HEK293 (cell line): ENCODE measurements at regions not wholly inside any gene's neighbourhood (a gene's known extent, or its start where the extent isn't known, plus 50 kb on each side); places are given as distances from the start of the nearest gene placed in this dataset.

Source experiments
- CTCF ChIA-PET: fragments of 350-600 bp; formaldehyde crosslinking; extraction: SDS; loops from one replicate; lab custom pipeline; 2021; ENCODE audit warnings: antibody characterized with exemption; lab: Yijun Ruan, JAX
- POLR2A ChIA-PET: fragments of 300-600 bp; formaldehyde crosslinking; extraction: SDS; loops from one replicate; lab custom pipeline; 2020; ENCODE audit warnings: antibody characterized with exemption, inconsistent platforms; lab: Yijun Ruan, JAX
- H3K27ac ChIP-seq: fragments of 200-500 bp; sonication (Bioruptor generic); 2 replicates; pipeline ENCODE4 v1.5.1; 2014; ENCODE audit warnings: low read depth, low read length, control low read depth, inconsistent platforms; ENCODE audit errors: extremely low read depth
- H3K36me3 ChIP-seq, 2 experiments: fragments of 200-500 bp in 1 of 2; sonication (Bioruptor generic) in 1 of 2; 1 replicate in 1 of 2; 2 replicates in 1 of 2; pipeline ENCODE4 v1.5.1; 2014 to 2017; ENCODE audit warnings: inconsistent platforms in 2 of 2, low read length in 2 of 2; ENCODE audit not compliant: control insufficient read depth in 2 of 2, insufficient read depth in 1 of 2
- H3K4me1 ChIP-seq: fragments of 200-500 bp; sonication (Bioruptor generic); 2 replicates; pipeline ENCODE4 v1.5.1; 2014; ENCODE audit warnings: mild to moderate bottlenecking, low read length, inconsistent platforms; ENCODE audit not compliant: control insufficient read depth, insufficient read depth
- H3K4me3 ChIP-seq: 2 replicates; pipeline ENCODE4 v1.5.1; 2011; ENCODE audit warnings: low read depth, mild to moderate bottlenecking, control low read depth, low read length, moderate library complexity
- H3K9me3 ChIP-seq: fragments of 200-500 bp; sonication (Bioruptor generic); 2 replicates; pipeline ENCODE4 v1.5.1; 2014; ENCODE audit warnings: low read depth, low read length, inconsistent platforms; ENCODE audit not compliant: control insufficient read depth, insufficient read depth
- EGR2 ChIP-seq: fragments of 450-650 bp; formaldehyde crosslinking; IDR thresholded peaks from 2 replicates; pipeline ENCODE4 v1.5.1; 2016; ENCODE audit warnings: low read depth, missing biosample characterization, missing genetic modification characterization
- HOXD13 ChIP-seq: sonication (generic); formaldehyde crosslinking; IDR thresholded peaks from 2 replicates; pipeline ENCODE4 v1.8.0; 2022; ENCODE audit warnings: missing genetic modification reagents, borderline replicate concordance
- IKZF3 ChIP-seq: fragments of 450-650 bp; IDR thresholded peaks from 2 replicates; pipeline ENCODE4 v1.5.0; 2018; ENCODE audit warnings: missing biosample characterization, mild to moderate bottlenecking, missing genetic modification characterization, moderate library complexity
- KLF7 ChIP-seq: fragments of 450-650 bp; formaldehyde crosslinking; IDR thresholded peaks from 2 replicates; pipeline ENCODE4 v1.5.1; 2016; ENCODE audit warnings: missing biosample characterization, missing genetic modification characterization, borderline replicate concordance
- PRDM1 ChIP-seq: fragments of 450-650 bp; formaldehyde crosslinking; IDR thresholded peaks from 2 replicates; pipeline ENCODE4; 2016; ENCODE audit warnings: missing biosample characterization, missing genetic modification characterization
- ZBTB21 ChIP-seq: fragments of 450-650 bp; formaldehyde crosslinking; IDR thresholded peaks from 2 replicates; pipeline ENCODE4 v1.5.1; 2017; ENCODE audit warnings: missing biosample characterization, missing genetic modification characterization
- ZNF140 ChIP-seq: fragments of 450-650 bp; formaldehyde crosslinking; IDR thresholded peaks from 2 replicates; pipeline ENCODE4 v1.5.1; 2016; ENCODE audit warnings: missing biosample characterization, missing genetic modification characterization
- ZNF202 ChIP-seq: fragments of 450-650 bp; formaldehyde crosslinking; IDR thresholded peaks from 2 replicates; pipeline ENCODE4 v1.5.1; 2016; ENCODE audit warnings: missing biosample characterization, missing genetic modification characterization, borderline replicate concordance
- ZNF214 ChIP-seq: fragments of 450-650 bp; formaldehyde crosslinking; IDR thresholded peaks from 2 replicates; pipeline ENCODE4 v1.5.1; 2017; ENCODE audit warnings: missing biosample characterization, mild to moderate bottlenecking, missing genetic modification characterization, borderline replicate concordance
- ZNF23 ChIP-seq: fragments of 450-650 bp; formaldehyde crosslinking; IDR thresholded peaks from 2 replicates; pipeline ENCODE4 v1.5.1; 2016; ENCODE audit warnings: missing biosample characterization, missing genetic modification characterization, borderline replicate concordance
- ZNF280D ChIP-seq: fragments of 450-650 bp; formaldehyde crosslinking; IDR thresholded peaks from 2 replicates; pipeline ENCODE4 v1.5.1; 2016; ENCODE audit warnings: missing biosample characterization, missing genetic modification characterization
- ZNF423 ChIP-seq: fragments of 450-650 bp; formaldehyde crosslinking; IDR thresholded peaks from 2 replicates; pipeline ENCODE4 v1.5.1; 2016; ENCODE audit warnings: missing biosample characterization, missing genetic modification characterization
- ZNF510 ChIP-seq: fragments of 450-650 bp; formaldehyde crosslinking; IDR thresholded peaks from 2 replicates; pipeline ENCODE4 v1.5.1; 2018; ENCODE audit warnings: mild to moderate bottlenecking, missing genetic modification characterization, missing biosample characterization; ENCODE audit not compliant: insufficient replicate concordance
- ZNF514 ChIP-seq: fragments of 450-650 bp; formaldehyde crosslinking; IDR thresholded peaks from 2 replicates; pipeline ENCODE4 v1.5.1; 2016; ENCODE audit warnings: missing biosample characterization, missing genetic modification characterization
- ZNF521 ChIP-seq: fragments of 450-650 bp; formaldehyde crosslinking; IDR thresholded peaks from 2 replicates; pipeline ENCODE4 v1.5.1; 2017; ENCODE audit warnings: missing biosample characterization, mild to moderate bottlenecking, missing genetic modification characterization
- ZNF555 ChIP-seq: fragments of 450-650 bp; formaldehyde crosslinking; conservative IDR thresholded peaks from 2 replicates; pipeline ENCODE4 v1.5.1; 2017; ENCODE audit warnings: missing biosample characterization, mild to moderate bottlenecking, missing genetic modification characterization, inconsistent platforms
- ZNF654 ChIP-seq: fragments of 450-650 bp; formaldehyde crosslinking; IDR thresholded peaks from 2 replicates; pipeline ENCODE4 v1.5.1; 2016; ENCODE audit warnings: low read depth, missing biosample characterization, missing genetic modification characterization
- ZNF677 ChIP-seq: fragments of 450-650 bp; IDR thresholded peaks from 2 replicates; pipeline ENCODE4 v1.5.0; 2018; ENCODE audit warnings: missing biosample characterization, mild to moderate bottlenecking, missing genetic modification characterization, moderate library complexity
- ZNF776 ChIP-seq: fragments of 450-650 bp; formaldehyde crosslinking; IDR thresholded peaks from 2 replicates; pipeline ENCODE4 v1.5.0; 2017; ENCODE audit warnings: missing biosample characterization, missing genetic modification characterization, borderline replicate concordance
- TF ChIP-seq, protein P1 (sequence below): fragments of 450-650 bp; formaldehyde crosslinking; optimal IDR thresholded peaks from 2 replicates; pipeline ENCODE3; 2016; ENCODE audit warnings: missing biosample characterization, mild to moderate bottlenecking, missing genetic modification characterization
- TF ChIP-seq, protein P2 (sequence below): fragments of 450-650 bp; formaldehyde crosslinking; IDR thresholded peaks from 2 replicates; pipeline ENCODE4 v1.5.1; 2017; ENCODE audit warnings: missing biosample characterization, missing genetic modification characterization

GRCh38 chr2:236904389-236905263 lies 181.1 kb upstream of the COPS8 start (continued):
- no peak for TF ChIP-seq ZNF280D (tag by site-specific recombination)
- no peak for TF ChIP-seq ZNF202
- no peak for TF ChIP-seq ZNF214 (tag by site-specific recombination)

- CTCF ChIA-PET: no interaction called here
- no peaks in the 10 kb centered on the region for H3K9me3 ChIP-seq
- no peak overlapping the region for H3K27ac ChIP-seq
- H3K36me3 ChIP-seq: no peaks in the 10 kb centered on the region
- no peaks in the 10 kb centered on the region for H3K4me1 ChIP-seq
- TF ChIP-seq ZNF776 (tag by site-specific recombination) (no peak), ZNF23 (tag by site-specific recombination) (no peak), PRDM1 (tag by site-specific recombination) (no peak), ZNF677 (tag by site-specific recombination) (no peak), ZBTB21 (tag by site-specific recombination) (no peak), HOXD13 (CRISPR knock-in tag) (no peak), ZNF555 (no peak), ZNF140 (no peak), ZNF521 (tag by site-specific recombination) (no peak), ZNF654 (tag by site-specific recombination) (no peak)
- TF ChIP-seq, protein P1, sequence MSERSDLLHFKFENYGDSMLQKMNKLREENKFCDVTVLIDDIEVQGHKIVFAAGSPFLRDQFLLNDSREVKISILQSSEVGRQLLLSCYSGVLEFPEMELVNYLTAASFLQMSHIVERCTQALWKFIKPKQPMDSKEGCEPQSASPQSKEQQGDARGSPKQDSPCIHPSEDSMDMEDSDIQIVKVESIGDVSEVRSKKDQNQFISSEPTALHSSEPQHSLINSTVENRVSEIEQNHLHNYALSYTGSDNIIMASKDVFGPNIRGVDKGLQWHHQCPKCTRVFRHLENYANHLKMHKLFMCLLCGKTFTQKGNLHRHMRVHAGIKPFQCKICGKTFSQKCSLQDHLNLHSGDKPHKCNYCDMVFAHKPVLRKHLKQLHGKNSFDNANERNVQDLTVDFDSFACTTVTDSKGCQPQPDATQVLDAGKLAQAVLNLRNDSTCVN (tag by site-specific recombination): no peak
- TF ChIP-seq, protein P2, sequence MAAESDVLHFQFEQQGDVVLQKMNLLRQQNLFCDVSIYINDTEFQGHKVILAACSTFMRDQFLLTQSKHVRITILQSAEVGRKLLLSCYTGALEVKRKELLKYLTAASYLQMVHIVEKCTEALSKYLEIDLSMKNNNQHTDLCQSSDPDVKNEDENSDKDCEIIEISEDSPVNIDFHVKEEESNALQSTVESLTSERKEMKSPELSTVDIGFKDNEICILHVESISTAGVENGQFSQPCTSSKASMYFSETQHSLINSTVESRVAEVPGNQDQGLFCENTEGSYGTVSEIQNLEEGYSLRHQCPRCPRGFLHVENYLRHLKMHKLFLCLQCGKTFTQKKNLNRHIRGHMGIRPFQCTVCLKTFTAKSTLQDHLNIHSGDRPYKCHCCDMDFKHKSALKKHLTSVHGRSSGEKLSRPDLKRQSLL (tag by site-specific recombination): no peak
- H3K4me3 ChIP-seq: no peak overlapping the region
- POLR2A ChIA-PET: no interaction called here
Observed at GRCh38 chr2:236905976-236906375, 179.7 kb upstream of the COPS8 start.

DNA sequence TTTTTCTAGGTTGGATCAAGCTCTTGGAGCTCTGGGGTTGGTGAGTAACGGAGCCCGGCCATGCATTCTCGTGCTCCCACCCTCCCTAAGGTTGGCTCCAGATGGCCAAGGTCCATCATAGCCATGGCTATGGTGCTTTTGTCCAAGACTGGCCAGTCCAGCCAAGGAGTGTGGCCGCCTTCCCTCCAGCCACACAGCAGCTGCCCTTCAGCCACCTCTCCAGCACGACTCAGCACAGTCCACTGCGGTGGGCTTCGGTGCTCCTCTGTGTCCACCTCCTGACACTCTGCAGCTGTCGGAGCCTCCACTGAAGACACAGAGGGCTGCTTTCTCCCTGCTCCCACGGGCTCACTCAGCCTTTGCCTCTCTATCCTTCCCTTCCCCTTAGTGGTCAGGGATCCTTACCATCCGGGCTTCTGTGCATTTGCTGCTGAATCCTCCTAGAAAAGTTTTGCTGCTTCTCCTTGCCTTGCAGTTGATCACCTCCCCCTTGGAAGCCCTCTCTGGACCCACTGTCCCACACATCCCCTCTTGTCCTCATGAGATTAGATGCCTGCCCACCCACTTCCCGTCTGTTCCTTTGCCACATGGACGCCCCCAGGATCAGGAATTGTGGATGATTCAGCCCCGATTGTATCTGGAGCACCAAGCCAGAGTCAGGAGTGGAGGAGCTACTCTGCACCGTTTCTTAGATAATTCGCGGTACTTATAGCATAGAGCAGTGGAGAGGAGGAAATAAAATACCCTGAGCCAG lies 177.1 kb upstream of the COPS8 start:
- Histone ChIP-seq H3K9me3 (no peaks in the 10 kb centered on the region), H3K4me3 (no peak overlapping the region), H3K36me3 (no peaks in the 10 kb centered on the region), H3K4me1 (no peaks in the 10 kb centered on the region), H3K27ac (no peak overlapping the region)
- CTCF ChIA-PET: no interaction called here
- POLR2A ChIA-PET: no interaction called here
- TF ChIP-seq ZNF514 (no peak), ZNF423 (tag by site-specific recombination) (no peak), IKZF3 (tag by site-specific recombination) (no peak), KLF7 (no peak), ZNF510 (no peak), EGR2 (peak; percentile 54; the same call in 1 of the 2 replicates)
